ENCODE measurements at regions not wholly inside any gene's neighbourhood (a gene's known extent, or its start where the extent isn't known, plus 50 kb on each side); places are given as distances from the start of the nearest gene placed in this dataset.

GRCh38 chr18:52278191-52278590, 61.8 kb upstream of the DCC start:
- no peak for DNase-seq

GRCh38 chr18:52280702-52281101, 59.3 kb upstream of the DCC start:
- no peak for DNase-seq

GRCh38 chr18:52283927-52284326, 56.1 kb upstream of the DCC start:
- no peak for DNase-seq

GRCh38 chr18:52286675-52287074, 53.3 kb upstream of the DCC start:
- DNase-seq, result no peak

DNA sequence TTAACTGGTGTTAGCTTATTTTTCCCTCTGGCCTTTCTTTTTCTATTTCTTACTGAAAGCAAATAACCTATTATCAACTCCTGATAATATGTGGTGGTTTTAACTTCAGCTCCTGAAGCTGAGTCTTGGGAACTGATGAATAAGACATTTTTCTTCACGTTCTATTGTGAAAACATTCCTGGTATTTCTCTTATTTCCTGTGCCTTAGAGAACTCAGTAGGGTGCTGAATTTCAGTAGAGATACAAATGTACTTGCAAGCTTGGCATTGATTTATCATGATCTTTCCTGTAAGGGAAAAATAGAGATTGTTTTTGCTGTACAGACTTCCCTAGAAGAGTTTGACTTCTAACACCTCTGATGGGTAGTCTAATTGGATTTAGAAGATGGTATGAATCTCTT, 52.8 kb upstream of the DCC start:
- no peak for DNase-seq

- DNase-seq, result no peak
Measured at GRCh38 chr18:52288403-52289004, 51.5 kb upstream of the DCC start.

GRCh38 chr18:52289392-52289791, 50.6 kb upstream of the DCC start:
- DNase-seq, result no peak

Data from hypothalamus (tissue), 51 donors.